Adrenal gland (tissue), 9 donors: ENCODE measurements at regions not wholly inside any gene's neighbourhood (a gene's known extent, or its start where the extent isn't known, plus 50 kb on each side); places are given as distances from the start of the nearest gene placed in this dataset.
"Not testable (repeated sequence)": the region's sequence is repeated elsewhere in the genome, so short reads cannot be mapped to it uniquely, and the experiment has no call there.

Experiments used
- DNase-seq, 7 donors: peaks; one replicate each; pipeline ENCODE4 v3.0.0-alpha.2; 2019 to 2020
- H3K27ac ChIP-seq, 5 donors: fragments of 200-600 bp; sonication (generic) in 4 of 5; 1 replicate in 3 of 5; 2 replicates in 2 of 5; pipeline versions ENCODE4 v1.5.1 to v1.8.0; 2016 to 2020; ENCODE audit warnings: mild to moderate bottlenecking in 1 of 5
- H3K27me3 ChIP-seq: fragments of 200-600 bp; 2 replicates; pipeline ENCODE4 v1.8.0; 2021
- H3K36me3 ChIP-seq, 2 donors: fragments of 200-600 bp; replicated peaks in 1 of 2; 1 replicate in 1 of 2; 2 replicates in 1 of 2; pipeline versions ENCODE4 v1.5.1 to v1.8.0; 2018 to 2022
- H3K4me1 ChIP-seq, 2 donors: fragments of 200-600 bp; replicated peaks in 1 of 2; 1 replicate in 1 of 2; 2 replicates in 1 of 2; pipeline versions ENCODE4 v1.5.1 to v1.8.0; 2018 to 2021
- H3K4me3 ChIP-seq, 4 donors: fragments of 200-600 bp; sonication (generic) in 3 of 4; one replicate each; pipeline ENCODE4 v1.5.1; 2016 to 2018
- H3K9me3 ChIP-seq, 3 donors: fragments of 200-600 bp; sonication (generic) in 1 of 3; replicated peaks in 1 of 3; 1 replicate in 2 of 3; 2 replicates in 1 of 3; pipeline versions ENCODE4 v1.5.1 to v1.8.0; 2016 to 2021
- whole genome bisulfite sequencing, 4 donors: extraction: QIAGEN DNeasy Blood & Tissue Kit in 2 of 4; methylation state at CpG; one replicate each; pipeline versions ENCODE4 v1.1.5 to v1.1.7; 2013 to 2017; 5-methylcytosine and 5-hydroxymethylcytosine counted together
- intact Hi-C, 2 donors: fragments of 100-400 bp; cut with DNase I; formaldehyde crosslinking; loops; one replicate each; pipeline versions ENCODE4 v1.14.1 to v1.15.0; 2022 to 2023
- small RNA-seq, 2 donors: library from RNA; depleted of rRNA; stranded (forward); fragments of <200 nt; gene quantifications; one replicate each; pipeline ENCODE3, GENCODE V24; 2016
- donor health status: healthy with polysubstance abuse.
- donor health status: Bipolar disorder and iron deficiency.
- donor health status: DM: yes; HTN: yes; CAD: no.
- donor health status: DM: no; HTN: no; CAD: no.
- donor health status: DM: no; HTN: no; CAD: no.

GRCh38 chr20:29629395-29629794 lies 1628.1 kb upstream of the DEFB115 start:
- 51 to 93% (median 82%) methylated on average over 1 of the region's 1 CpG for WGBS, 4 donors

More at GRCh38 chr20:29629395-29629794, 1628.1 kb upstream of the DEFB115 start:
- H3K4me3 ChIP-seq, DNase-seq, H3K4me1 ChIP-seq, H3K36me3 ChIP-seq, intact Hi-C loops, H3K9me3 ChIP-seq, H3K27ac ChIP-seq, H3K27me3 ChIP-seq: not testable (repeated sequence)

Small RNA genes in the stretch of these regions (small RNA-seq; reads per million reads assigned to genes)
- gene RF00002 (0.12 to 0.25 reads per million in 2 donors), gene RF00019 (0 reads per million in 2 donors)
